ENCODE measurements at regions not wholly inside any gene's neighbourhood (a gene's known extent, or its start where the extent isn't known, plus 50 kb on each side); places are given as distances from the start of the nearest gene placed in this dataset.

GRCh38 chr13:80033286-80033685, 307.6 kb downstream of the SPRY2 start:
- TF ChIP-seq POLR2AphosphoS5 (IDR thresholded peaks at IDR 0.05; ENCODE audit: low read depth, low read length) (no peak), SIN3A (IDR thresholded peaks at IDR 0.05; ENCODE audit: borderline replicate concordance, insufficient read depth, low read length) (no peak)

All from PFSK-1 (cell line).